ENCODE measurements at regions not wholly inside any gene's neighbourhood (a gene's known extent, or its start where the extent isn't known, plus 50 kb on each side); places are given as distances from the start of the nearest gene placed in this dataset.

- Histone ChIP-seq H3K4me3 (ENCODE audit: low read depth, low read length) (no peak overlapping the region), H3K27me3 (ENCODE audit: control insufficient read depth, insufficient read depth, low read length) (no peaks in the 10 kb centered on the region), H3K27ac (ENCODE audit: low read depth, low read length) (no peak overlapping the region), H3K9me3 (ENCODE audit: control insufficient read depth, insufficient read depth, low read length) (peaks cover 14% of the 10 kb centered on the region; the same call in 1 of the 2 replicates)
- CTCF ChIA-PET = interaction anchor here (1.6 kb wide), 1 partner anchor 1312 kb away, joined by 6 read pairs; no protein-coding TSS in a partner anchor
- DNase-seq (ENCODE audit: low read depth, low spot score) = no peak
- POLR2A ChIA-PET = no interaction called here
- TF ChIP-seq CTCF (IDR thresholded peaks at IDR 0.05; ENCODE audit: low read depth, low read length) = peak; percentile 37
These were observed 1004.4 kb downstream of the AACS start for GRCh38 chr12:126069549-126070165.

- CTCF ChIA-PET = no interaction called here
These were observed 1011.3 kb downstream of the AACS start for GRCh38 chr12:126076515-126076914.

GRCh38 chr12:126083926-126084325, 1018.7 kb downstream of the AACS start:
- no peak for TF ChIP-seq CTCF (IDR thresholded peaks at IDR 0.05; ENCODE audit: low read depth, low read length)
- Histone ChIP-seq H3K9me3 (ENCODE audit: control insufficient read depth, insufficient read depth, low read length) (peaks cover 17% of the 10 kb centered on the region), H3K4me3 (ENCODE audit: low read depth, low read length) (no peak overlapping the region), H3K27me3 (ENCODE audit: control insufficient read depth, insufficient read depth, low read length) (no peaks in the 10 kb centered on the region), H3K27ac (ENCODE audit: low read depth, low read length) (no peak overlapping the region)
- no peak for DNase-seq (ENCODE audit: low read depth, low spot score)
- CTCF ChIA-PET = no interaction called here
- POLR2A ChIA-PET = no interaction called here

More at GRCh38 chr12:126076515-126076914, 1011.3 kb downstream of the AACS start:
- H3K27ac ChIP-seq (ENCODE audit: low read depth, low read length) = no peak overlapping the region
- H3K9me3 ChIP-seq (ENCODE audit: control insufficient read depth, insufficient read depth, low read length) = peaks cover 10% of the 10 kb centered on the region; the same call in 1 of the 2 replicates
- no peak overlapping the region for H3K4me3 ChIP-seq (ENCODE audit: low read depth, low read length)
- DNase-seq (ENCODE audit: low read depth, low spot score) = no peak
- POLR2A ChIA-PET = no interaction called here
- TF ChIP-seq CTCF (IDR thresholded peaks at IDR 0.05; ENCODE audit: low read depth, low read length) = no peak
- H3K27me3 ChIP-seq (ENCODE audit: control insufficient read depth, insufficient read depth, low read length) = no peaks in the 10 kb centered on the region

- Histone ChIP-seq H3K27me3 (ENCODE audit: control insufficient read depth, insufficient read depth, low read length) (no peaks in the 10 kb centered on the region), H3K27ac (ENCODE audit: low read depth, low read length) (no peak overlapping the region), H3K9me3 (ENCODE audit: control insufficient read depth, insufficient read depth, low read length) (peaks cover 17% of the 10 kb centered on the region), H3K4me3 (ENCODE audit: low read depth, low read length) (no peak overlapping the region)
- DNase-seq (ENCODE audit: low read depth, low spot score) = no peak
- ChIA-PET CTCF (no interaction called here), POLR2A (no interaction called here)
- TF ChIP-seq CTCF (IDR thresholded peaks at IDR 0.05; ENCODE audit: low read depth, low read length) = no peak
These were observed 1019.2 kb downstream of the AACS start for GRCh38 chr12:126084480-126084879.

- no peak for TF ChIP-seq CTCF (IDR thresholded peaks at IDR 0.05; ENCODE audit: low read depth, low read length)
- Histone ChIP-seq H3K9me3 (ENCODE audit: control insufficient read depth, insufficient read depth, low read length) (peaks cover 29% of the 10 kb centered on the region), H3K27me3 (ENCODE audit: control insufficient read depth, insufficient read depth, low read length) (no peaks in the 10 kb centered on the region), H3K27ac (ENCODE audit: low read depth, low read length) (no peak overlapping the region), H3K4me3 (ENCODE audit: low read depth, low read length) (no peak overlapping the region)
- ChIA-PET POLR2A (no interaction called here), CTCF (no interaction called here)
- DNase-seq (ENCODE audit: low read depth, low spot score) = no peak
These were observed 1021.0 kb downstream of the AACS start for GRCh38 chr12:126086242-126086641.
